GM21528 (cell line): ENCODE measurements at regions not wholly inside any gene's neighbourhood (a gene's known extent, or its start where the extent isn't known, plus 50 kb on each side); places are given as distances from the start of the nearest gene placed in this dataset.

Experiments
- ATAC-seq: cut with Tn5 transposase; IDR thresholded peaks from one replicate; pipeline ENCODE4 v1.9.1; 2021; ENCODE audit warnings: mild to moderate bottlenecking, moderate library complexity; ENCODE audit not compliant: unreplicated experiment, low FRiP score

- ATAC-seq = no peak
Measured at GRCh38 chr4:149136951-149137620, 678.6 kb downstream of the IQCM start.

GRCh38 chr4:149135062-149135461 is 680.6 kb downstream of the IQCM start:
- ATAC-seq = no peak

- no peak for ATAC-seq
Measured at GRCh38 chr4:149121023-149121404, 678.8 kb upstream of the NR3C2 start.

GRCh38 chr4:149120331-149121022 is 678.3 kb upstream of the NR3C2 start:
- no peak for ATAC-seq

GRCh38 chr4:149116806-149117205 is 674.6 kb upstream of the NR3C2 start:
- no peak for ATAC-seq

- no peak for ATAC-seq
Measured at GRCh38 chr4:149113804-149114430, 671.7 kb upstream of the NR3C2 start.

GRCh38 chr4:149112109-149112508 is 669.9 kb upstream of the NR3C2 start:
- ATAC-seq = no peak

GRCh38 chr4:149110481-149110880 is 668.3 kb upstream of the NR3C2 start:
- ATAC-seq = no peak

GRCh38 chr4:149108626-149109025 is 666.4 kb upstream of the NR3C2 start:
- ATAC-seq = no peak

GRCh38 chr4:149102765-149103164 is 660.6 kb upstream of the NR3C2 start:
- ATAC-seq = no peak

- no peak for ATAC-seq
Measured at GRCh38 chr4:149101649-149102048, 659.4 kb upstream of the NR3C2 start.

- no peak for ATAC-seq
Measured at GRCh38 chr4:149095811-149096210, 653.6 kb upstream of the NR3C2 start.

- ATAC-seq = no peak
Measured at GRCh38 chr4:149095001-149095400, 652.8 kb upstream of the NR3C2 start.

- no peak for ATAC-seq
Measured at GRCh38 chr4:149084144-149084543, 641.9 kb upstream of the NR3C2 start.

GRCh38 chr4:149077181-149077580 is 635.0 kb upstream of the NR3C2 start:
- ATAC-seq = no peak

GRCh38 chr4:149076401-149076800 is 634.2 kb upstream of the NR3C2 start:
- ATAC-seq = no peak

GRCh38 chr4:149072384-149072783 is 630.2 kb upstream of the NR3C2 start:
- ATAC-seq = no peak

- ATAC-seq = no peak
Measured at GRCh38 chr4:149065753-149066152, 623.5 kb upstream of the NR3C2 start.

GRCh38 chr4:149062997-149063396 is 620.8 kb upstream of the NR3C2 start:
- ATAC-seq = no peak

- ATAC-seq = no peak
Measured at GRCh38 chr4:149057594-149057993, 615.4 kb upstream of the NR3C2 start.

- no peak for ATAC-seq
Measured at GRCh38 chr4:149056615-149057014, 614.4 kb upstream of the NR3C2 start.

- no peak for ATAC-seq
Measured at GRCh38 chr4:149055624-149056023, 613.4 kb upstream of the NR3C2 start.
